GM23338 (cell line): ENCODE measurements at regions not wholly inside any gene's neighbourhood (a gene's known extent, or its start where the extent isn't known, plus 50 kb on each side); places are given as distances from the start of the nearest gene placed in this dataset.

Source experiments
- CTCF ChIP-seq, 2 experiments: fragments of 200-600 bp in 1 of 2; sonication (generic) in 1 of 2; conservative IDR thresholded peaks; 2 replicates each; pipeline versions ENCODE4 v1.5.1 to v1.6.1; 2016 to 2017; ENCODE audit warnings: antibody characterized with exemption in 2 of 2, low read depth in 2 of 2, mild to moderate bottlenecking in 2 of 2, moderate library complexity in 1 of 2
- ETS1 ChIP-seq: IDR thresholded peaks from 2 replicates; pipeline ENCODE4 v1.6.1; 2016; ENCODE audit warnings: antibody characterized with exemption
- EZH2 ChIP-seq: fragments of 200-600 bp; sonication (generic); IDR thresholded peaks from one replicate; pipeline ENCODE4 v1.8.0; 2017; ENCODE audit warnings: antibody characterized with exemption, mild to moderate bottlenecking, low read depth; ENCODE audit not compliant: unreplicated experiment
- EZH2phosphoT487 ChIP-seq: fragments of 200-600 bp; sonication (generic); IDR thresholded peaks from one replicate; pipeline ENCODE4 v1.8.1; 2018; ENCODE audit warnings: antibody characterized with exemption; ENCODE audit not compliant: unreplicated experiment
- JUNB ChIP-seq: IDR thresholded peaks from one replicate; pipeline ENCODE4 v1.6.1; 2016; ENCODE audit warnings: antibody characterized with exemption; ENCODE audit not compliant: unreplicated experiment
- NANOG ChIP-seq: IDR thresholded peaks from 2 replicates; pipeline ENCODE4 v1.6.1; 2016; ENCODE audit warnings: antibody characterized with exemption, borderline replicate concordance
- POLR2AphosphoS5 ChIP-seq: IDR thresholded peaks from 2 replicates; pipeline ENCODE4 v1.6.1; 2016; ENCODE audit warnings: antibody characterized with exemption, low read depth
- REST ChIP-seq: IDR thresholded peaks from one replicate; pipeline ENCODE4 v1.6.1; 2018; ENCODE audit warnings: antibody characterized with exemption; ENCODE audit not compliant: unreplicated experiment
- STAT1 ChIP-seq: IDR thresholded peaks from one replicate; pipeline ENCODE4 v1.6.1; 2016; ENCODE audit warnings: antibody characterized with exemption; ENCODE audit not compliant: unreplicated experiment
- ZNF114 ChIP-seq: fragments of 250-450 bp; sonication (Bioruptor Pico); IDR thresholded peaks from 2 replicates; pipeline ENCODE4 v1.5.0; 2020; ENCODE audit warnings: mild to moderate bottlenecking, moderate library complexity

GRCh38 chr17:33434841-33435240, 141.7 kb upstream of the ASIC2 start:
- TF ChIP-seq EZH2 (no peak), CTCF (conservative IDR thresholded peaks at IDR 0.05; ENCODE audit: low read depth in 2 of 2) (no peak), EZH2phosphoT487 (no peak), POLR2AphosphoS5 (no peak), JUNB (no peak), REST (no peak), ETS1 (no peak), ZNF114 (CRISPR knock-in tag) (no peak), NANOG (no peak), STAT1 (no peak)
